ENCODE measurements at regions not wholly inside any gene's neighbourhood (a gene's known extent, or its start where the extent isn't known, plus 50 kb on each side); places are given as distances from the start of the nearest gene placed in this dataset.

- DNase-seq: no peak
Observed at GRCh38 chr12:92574911-92575570, 127.7 kb upstream of the PLEKHG7 start.

- DNase-seq: peak in 1 of 2 experiments; percentile 14
Observed at GRCh38 chr12:92574051-92574783, 128.6 kb upstream of the PLEKHG7 start.

- DNase-seq: no peak
Observed at GRCh38 chr12:92573104-92573503, 129.7 kb upstream of the PLEKHG7 start.

- no peak for DNase-seq
Observed at GRCh38 chr12:92571844-92572543, 130.8 kb upstream of the PLEKHG7 start.

GRCh38 chr12:92571169-92571568, 131.6 kb upstream of the PLEKHG7 start:
- DNase-seq: no peak

- peak; percentile 69 to 86 for DNase-seq
Observed at GRCh38 chr12:92570056-92570753, 132.6 kb upstream of the PLEKHG7 start.

GRCh38 chr12:92568691-92569090, 134.1 kb upstream of the PLEKHG7 start:
- DNase-seq: no peak

- DNase-seq: no peak
Observed at GRCh38 chr12:92566448-92567019, 136.3 kb upstream of the PLEKHG7 start.

- no peak for DNase-seq
Observed at GRCh38 chr12:92563819-92564218, 139.0 kb upstream of the PLEKHG7 start.

- no peak for DNase-seq
Observed at GRCh38 chr12:92562063-92562734, 140.6 kb upstream of the PLEKHG7 start.

GRCh38 chr12:92561543-92561899, 141.3 kb upstream of the PLEKHG7 start:
- DNase-seq: peak; percentile 59 to 90

GRCh38 chr12:92560713-92561542, 141.9 kb upstream of the PLEKHG7 start:
- DNase-seq: no peak

- no peak for DNase-seq
Observed at GRCh38 chr12:92558806-92559205, 144.0 kb upstream of the PLEKHG7 start.

GRCh38 chr12:92558215-92558773, 144.5 kb upstream of the PLEKHG7 start:
- DNase-seq: no peak

- DNase-seq: no peak
Observed at GRCh38 chr12:92557422-92557724, 145.4 kb upstream of the PLEKHG7 start.

GRCh38 chr12:92556637-92557421, 146.0 kb upstream of the PLEKHG7 start:
- DNase-seq: no peak

GRCh38 chr12:92556141-92556540, 146.6 kb upstream of the PLEKHG7 start:
- no peak for DNase-seq

- no peak for DNase-seq
Observed at GRCh38 chr12:92554158-92555073, 148.4 kb upstream of the PLEKHG7 start.

GRCh38 chr12:92553389-92553788, 149.4 kb upstream of the PLEKHG7 start:
- DNase-seq: peak; percentile 33 to 65

Measured in NCI-H446 (cell line).